Spleen (tissue), 7 donors: ENCODE measurements at regions not wholly inside any gene's neighbourhood (a gene's known extent, or its start where the extent isn't known, plus 50 kb on each side); places are given as distances from the start of the nearest gene placed in this dataset.

Source experiments
- CTCF ChIP-seq, 11 experiments: fragments of 200-600 bp in 7 of 11; fragments of 450-650 bp in 4 of 11; sonication (generic) in 4 of 11; IDR thresholded peaks in 8 of 11; conservative IDR thresholded peaks in 3 of 11; 1 replicate in 7 of 11; 2 replicates in 4 of 11; pipeline versions ENCODE4 v1.4.0 to v1.8.0; 2016 to 2021; ENCODE audit warnings: antibody characterized with exemption in 11 of 11, inconsistent platforms in 4 of 11, mild to moderate bottlenecking in 1 of 11
- POLR2A ChIP-seq, 3 donors: fragments of 450-650 bp; IDR thresholded peaks; one replicate each; pipeline ENCODE4 v1.5.1; 2017; ENCODE audit warnings: antibody characterized with exemption in 3 of 3, mild to moderate bottlenecking in 1 of 3
- POLR2AphosphoS5 ChIP-seq, 3 donors: sonication (generic); formaldehyde crosslinking; IDR thresholded peaks; one replicate each; pipeline ENCODE4 v1.5.1; 2017; ENCODE audit warnings: antibody characterized with exemption in 3 of 3
- donor health status: DM: no; HTN: no; CAD: no; lungs with moderate emphysema.
- donor health status: DM: no; HTN: no; CAD: no.
- donor health status: DM: no; HTN: no; CAD: no.

GRCh38 chr4:159983082-159983481 is 880.2 kb downstream of the RAPGEF2 start:
- TF ChIP-seq POLR2A (IDR thresholded peaks at IDR 0.05), result no peak
- no peak for TF ChIP-seq CTCF (IDR thresholded peaks at IDR 0.05 in 8 of 11, conservative IDR thresholded peaks at IDR 0.05 in 3 of 11)
- no peak for TF ChIP-seq POLR2AphosphoS5 (IDR thresholded peaks at IDR 0.05)
